ENCODE measurements at regions not wholly inside any gene's neighbourhood (a gene's known extent, or its start where the extent isn't known, plus 50 kb on each side); places are given as distances from the start of the nearest gene placed in this dataset.

DNA sequence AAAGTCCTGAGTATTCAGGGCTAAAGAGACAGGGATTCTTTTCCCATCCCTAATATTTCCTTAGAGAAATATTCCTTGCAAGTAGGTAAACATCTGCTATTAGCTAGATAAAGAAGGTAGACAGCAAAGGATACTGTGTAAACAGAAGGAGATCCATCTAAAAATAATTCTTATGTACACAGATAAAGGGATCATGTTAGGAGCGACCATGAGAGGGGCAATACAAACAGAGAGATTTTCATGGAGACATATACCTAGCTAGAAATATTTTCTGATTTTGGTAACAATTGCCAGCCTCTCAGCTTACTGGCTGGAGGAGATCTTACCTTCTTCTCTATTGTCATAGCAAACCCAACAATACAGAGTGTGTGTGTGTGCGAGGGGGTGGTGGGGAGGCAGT lies 184.6 kb upstream of the DMAC1 start:
- DNase-seq (ENCODE audit: low spot score) = no peak

DNA sequence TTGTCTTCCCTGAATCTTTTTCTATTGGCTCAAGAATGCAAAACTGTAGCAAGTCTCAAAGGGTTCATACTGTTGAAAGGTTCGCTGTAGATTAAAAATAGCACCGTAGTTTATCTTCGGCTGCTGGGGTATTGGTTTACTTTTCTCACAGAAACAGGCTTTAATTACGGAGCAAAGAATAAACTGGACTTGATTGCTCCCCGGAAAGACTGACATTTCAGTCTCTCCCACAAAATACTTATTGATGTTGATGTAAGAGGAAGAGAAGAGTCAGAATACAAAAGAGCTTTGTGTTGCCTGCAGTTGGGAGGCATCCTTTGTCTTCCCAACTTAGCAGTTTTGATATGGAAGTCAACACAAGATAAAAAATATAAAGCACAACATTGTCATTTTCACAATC lies 183.9 kb upstream of the DMAC1 start:
- no peak for DNase-seq (ENCODE audit: low spot score)

DNA sequence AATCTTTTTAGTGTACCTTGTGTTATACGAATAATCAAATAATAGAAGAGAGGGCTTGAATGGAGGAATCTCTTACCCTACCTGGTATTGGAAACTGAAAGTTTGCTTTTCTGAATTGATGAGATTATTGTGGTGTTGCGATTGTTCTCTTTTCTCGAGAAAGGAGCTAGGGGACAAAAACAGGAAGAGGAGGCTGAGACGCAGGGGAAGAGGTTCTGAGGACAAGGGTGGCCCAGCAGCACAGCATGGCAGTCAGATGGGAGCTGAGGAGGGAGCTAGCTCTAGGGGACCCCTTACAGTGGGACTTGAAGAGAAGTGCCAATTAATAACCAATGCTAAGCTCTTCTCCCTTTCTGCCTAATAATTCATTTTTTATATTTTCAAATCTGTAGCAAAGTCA lies 183.3 kb upstream of the DMAC1 start:
- DNase-seq (ENCODE audit: low spot score) = no peak

DNA sequence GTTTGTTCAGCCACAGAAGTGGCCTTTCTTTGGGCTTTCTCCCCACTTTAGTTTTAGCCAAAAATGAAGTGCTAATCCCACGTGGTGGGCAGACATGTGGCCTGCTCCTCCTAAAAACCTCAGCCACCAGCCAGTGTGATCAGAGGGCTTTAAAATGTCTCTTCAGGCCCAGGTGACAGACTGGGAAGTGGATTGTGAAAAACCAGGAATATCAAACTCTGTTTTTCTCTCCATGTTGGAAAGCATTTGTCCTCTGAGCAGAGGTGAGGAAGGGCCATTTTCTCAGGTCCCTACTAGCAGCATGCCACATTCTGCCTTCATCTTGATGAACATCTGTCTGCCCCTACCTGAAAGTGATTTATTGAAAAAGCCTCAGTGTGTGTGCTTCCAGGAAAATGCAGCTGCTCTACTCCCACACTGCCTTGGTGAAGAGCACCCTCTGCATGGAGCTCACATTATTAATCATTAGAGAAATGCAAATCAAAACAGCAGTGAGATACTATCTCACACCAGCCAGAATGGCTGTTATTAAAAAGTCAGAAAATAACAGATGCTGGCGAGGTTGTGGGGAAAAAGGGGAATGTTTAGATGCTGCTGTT lies 181.2 kb upstream of the DMAC1 start:
- DNase-seq (ENCODE audit: low spot score) = no peak

DNA sequence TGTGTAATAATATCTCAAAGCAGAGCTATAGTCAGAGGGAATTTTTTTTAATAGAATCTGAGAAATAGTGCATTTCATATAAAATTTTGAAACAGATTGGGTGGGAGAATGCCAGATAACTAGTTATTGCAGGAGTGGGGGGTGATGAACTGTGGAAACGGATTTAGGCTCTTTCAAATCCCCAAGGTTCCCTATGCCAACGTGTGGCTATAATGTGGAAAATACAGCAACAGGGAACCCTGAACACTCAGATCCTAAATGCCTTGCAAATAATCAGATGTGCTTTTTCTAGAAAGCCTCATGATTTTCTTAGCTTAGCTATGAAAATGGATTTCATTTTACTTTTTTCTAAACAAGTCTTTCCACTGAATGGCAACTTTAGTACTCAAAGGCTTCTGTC lies 180.5 kb upstream of the DMAC1 start:
- no peak for DNase-seq (ENCODE audit: low spot score)

DNA sequence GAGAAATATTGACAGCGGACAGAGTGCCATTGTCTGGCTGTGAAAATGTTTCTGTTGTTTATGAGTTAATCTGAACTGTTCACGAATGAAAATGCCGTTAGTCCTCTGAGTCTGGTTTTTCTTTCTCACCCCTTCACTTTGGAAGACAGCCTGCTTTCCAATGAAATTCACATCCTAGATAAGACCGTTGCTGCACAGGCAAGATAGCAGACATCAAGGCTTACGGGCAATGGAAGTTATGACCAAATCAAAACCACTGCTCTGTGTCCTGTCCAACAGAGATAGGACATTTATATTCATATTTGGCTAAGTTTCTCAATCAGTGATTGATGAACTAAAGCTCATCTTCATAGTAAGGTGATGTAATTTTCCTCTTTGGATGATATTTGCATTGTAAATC lies 180.0 kb upstream of the DMAC1 start:
- no peak for DNase-seq (ENCODE audit: low spot score)

DNA sequence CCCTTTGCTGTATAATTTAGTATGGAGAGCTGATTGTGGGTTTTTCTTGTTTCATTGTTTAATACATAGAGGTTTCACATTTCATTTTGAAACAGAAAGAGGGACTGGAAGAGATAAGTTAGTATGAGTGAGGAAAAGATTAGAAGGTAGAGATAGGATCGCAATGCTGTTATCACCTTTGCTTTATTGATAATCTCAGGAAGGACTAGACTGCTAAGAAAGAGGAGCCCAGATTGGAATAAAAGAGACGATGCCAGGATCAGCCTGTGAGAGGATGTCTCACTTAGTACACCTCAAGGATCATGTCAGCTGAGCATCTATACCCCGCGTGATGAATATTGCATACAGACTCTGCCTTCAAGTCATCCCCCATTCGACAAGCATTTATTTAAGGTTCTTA lies 178.0 kb upstream of the DMAC1 start:
- no peak for DNase-seq (ENCODE audit: low spot score)

DNA sequence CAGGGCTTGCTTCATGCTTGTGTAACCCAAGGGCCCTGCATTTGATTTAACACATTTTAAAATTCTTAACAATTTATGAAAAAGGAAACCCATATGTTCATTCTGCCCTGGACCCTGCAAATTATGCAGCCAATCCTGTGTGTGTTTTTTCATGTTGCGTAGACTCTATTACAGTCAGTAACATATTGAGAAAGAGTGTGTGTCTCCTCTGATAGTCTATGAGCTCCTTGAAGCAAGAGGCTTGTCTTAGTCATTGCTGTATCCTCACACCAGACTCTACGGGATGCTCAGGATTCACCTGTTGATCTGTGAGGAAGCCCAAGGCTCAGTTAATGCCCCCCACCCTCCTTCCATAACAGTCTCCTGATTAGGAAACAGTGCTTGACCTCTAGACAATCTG lies 177.3 kb upstream of the DMAC1 start:
- no peak for DNase-seq (ENCODE audit: low spot score)

DNA sequence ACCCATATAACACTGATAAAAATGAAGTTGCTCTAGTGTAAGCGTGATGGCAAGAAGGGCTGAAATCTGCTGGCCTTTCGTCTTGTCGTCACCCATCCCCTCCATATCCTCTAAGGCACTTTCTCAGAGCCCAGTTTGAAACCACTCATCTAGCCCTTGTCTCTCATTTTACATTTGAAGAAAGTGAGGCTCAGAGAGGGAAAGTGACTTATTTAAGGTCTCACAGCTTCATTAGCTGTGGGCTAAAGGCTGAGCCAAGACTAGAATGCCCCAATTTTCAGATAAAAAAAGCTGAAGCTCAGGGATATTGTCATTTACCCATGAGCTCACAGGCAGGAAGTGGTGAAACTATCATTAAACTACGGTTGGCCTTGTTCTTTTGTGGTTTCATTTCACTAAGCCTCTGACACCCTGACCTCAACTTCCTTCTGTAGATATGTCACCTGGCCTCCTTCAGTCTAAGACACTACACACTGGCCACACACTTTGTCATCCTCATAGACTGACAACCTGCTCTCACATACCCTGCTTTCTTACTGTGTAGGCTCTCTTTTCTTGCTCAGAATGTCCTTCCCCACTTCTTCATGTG lies 176.7 kb upstream of the DMAC1 start:
- no peak for DNase-seq (ENCODE audit: low spot score)

GRCh38 chr9:7975336-7975735 lies 175.8 kb upstream of the DMAC1 start:
- DNase-seq (ENCODE audit: low spot score) = no peak

- DNase-seq (ENCODE audit: low spot score) = no peak
Measured at GRCh38 chr9:7974335-7974960, 174.9 kb upstream of the DMAC1 start.

DNA sequence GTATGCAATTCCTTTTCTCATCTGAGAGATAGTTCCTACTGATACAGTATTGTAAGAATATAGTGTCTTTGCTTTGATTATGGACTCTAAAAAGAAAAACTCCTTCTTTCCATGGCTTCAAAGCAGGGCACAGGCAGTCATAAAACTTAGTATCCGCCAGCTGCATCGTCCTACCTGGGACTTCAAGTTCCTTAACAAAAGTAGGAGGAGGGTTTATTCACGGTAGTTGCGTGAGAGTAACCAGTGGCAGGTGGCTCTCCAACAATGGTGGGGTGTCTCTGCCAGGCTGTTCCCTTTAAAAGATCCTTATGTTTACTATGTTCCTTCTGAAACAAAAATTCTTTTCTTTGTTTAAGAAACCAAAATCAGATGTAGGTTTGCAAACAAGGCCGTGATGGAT lies 173.5 kb upstream of the DMAC1 start:
- no peak for DNase-seq (ENCODE audit: low spot score)

GRCh38 chr9:7970681-7971330 lies 171.2 kb upstream of the DMAC1 start:
- DNase-seq (ENCODE audit: low spot score) = no peak

DNA sequence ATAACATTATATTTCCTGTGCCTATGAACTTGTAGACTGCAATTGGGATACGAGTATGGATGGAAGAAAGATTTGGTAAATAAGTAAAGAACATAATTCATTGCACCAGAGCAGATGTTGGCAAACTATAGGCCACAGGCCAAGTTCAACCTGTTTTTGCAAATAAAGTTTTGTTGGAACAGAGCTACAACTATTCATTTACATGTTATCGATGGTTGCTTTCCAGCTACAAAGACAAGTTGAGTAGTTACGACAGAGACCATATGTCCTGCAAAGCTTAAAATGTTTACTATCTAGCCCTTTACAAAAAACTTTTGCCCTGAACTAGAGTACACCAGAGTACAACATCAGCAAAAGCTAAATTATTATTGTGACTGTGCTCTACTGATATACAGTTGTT lies 169.1 kb upstream of the DMAC1 start:
- DNase-seq (ENCODE audit: low spot score) = no peak

DNA sequence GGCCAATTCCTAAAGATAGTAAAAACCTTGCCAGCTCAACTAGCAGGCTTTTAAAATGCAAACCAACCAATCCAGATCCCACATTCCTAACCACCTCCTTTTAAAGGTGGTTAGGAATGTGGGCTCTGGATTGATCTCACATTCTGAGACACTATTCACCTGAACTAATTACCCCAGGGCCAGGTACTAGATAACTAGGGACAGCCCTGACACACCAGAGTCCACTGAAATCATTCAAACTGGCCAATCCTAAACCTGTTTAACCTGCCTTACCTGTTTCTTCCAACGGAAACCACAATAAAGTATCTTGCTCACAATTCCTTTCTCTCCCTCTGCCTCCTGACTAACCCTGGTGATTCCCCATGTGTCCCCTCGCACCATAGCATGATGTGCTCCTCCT lies 168.3 kb upstream of the DMAC1 start:
- DNase-seq (ENCODE audit: low spot score) = peak; percentile 8

DNA sequence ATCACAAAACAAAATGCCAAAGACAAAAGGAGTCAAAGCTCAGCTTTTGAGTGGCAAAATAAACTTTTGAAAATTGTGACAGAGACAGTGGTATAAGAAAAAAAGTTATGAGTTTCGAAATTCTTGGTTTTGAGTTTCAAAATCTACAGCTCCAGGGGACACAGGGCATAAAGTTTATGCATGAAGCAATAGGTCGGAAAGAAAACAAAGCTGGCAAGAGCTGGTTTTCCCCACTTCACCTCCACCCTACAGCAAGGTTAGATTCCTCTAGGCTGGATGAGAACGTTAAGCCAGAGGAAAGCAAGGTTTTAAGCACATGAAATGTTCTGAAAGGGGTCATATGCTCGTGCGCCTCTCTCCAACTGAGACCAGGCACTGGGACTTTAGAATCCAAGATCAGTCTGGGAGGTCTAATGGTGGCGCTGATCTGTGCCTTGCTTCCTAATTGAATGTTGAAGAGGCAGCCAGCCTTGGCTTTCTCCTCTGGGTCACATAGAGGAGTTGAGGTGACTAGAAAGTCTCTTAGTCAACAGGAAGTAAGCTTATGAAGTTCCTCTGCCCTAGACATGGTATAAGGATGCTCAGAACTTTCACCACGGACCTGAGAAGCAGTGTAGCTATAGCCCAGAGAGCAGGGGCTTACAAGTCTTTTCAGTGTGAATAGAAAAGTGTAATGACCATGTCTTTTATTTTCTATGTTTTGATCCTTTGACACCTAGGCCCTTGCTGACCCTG lies 167.7 kb upstream of the DMAC1 start:
- DNase-seq (ENCODE audit: low spot score) = no peak

- no peak for DNase-seq (ENCODE audit: low spot score)
Measured at GRCh38 chr9:7965063-7965462, 165.5 kb upstream of the DMAC1 start.

- no peak for DNase-seq (ENCODE audit: low spot score)
Measured at GRCh38 chr9:7963026-7963425, 163.4 kb upstream of the DMAC1 start.

- no peak for DNase-seq (ENCODE audit: low spot score)
Measured at GRCh38 chr9:7961076-7961475, 161.5 kb upstream of the DMAC1 start.

DNA sequence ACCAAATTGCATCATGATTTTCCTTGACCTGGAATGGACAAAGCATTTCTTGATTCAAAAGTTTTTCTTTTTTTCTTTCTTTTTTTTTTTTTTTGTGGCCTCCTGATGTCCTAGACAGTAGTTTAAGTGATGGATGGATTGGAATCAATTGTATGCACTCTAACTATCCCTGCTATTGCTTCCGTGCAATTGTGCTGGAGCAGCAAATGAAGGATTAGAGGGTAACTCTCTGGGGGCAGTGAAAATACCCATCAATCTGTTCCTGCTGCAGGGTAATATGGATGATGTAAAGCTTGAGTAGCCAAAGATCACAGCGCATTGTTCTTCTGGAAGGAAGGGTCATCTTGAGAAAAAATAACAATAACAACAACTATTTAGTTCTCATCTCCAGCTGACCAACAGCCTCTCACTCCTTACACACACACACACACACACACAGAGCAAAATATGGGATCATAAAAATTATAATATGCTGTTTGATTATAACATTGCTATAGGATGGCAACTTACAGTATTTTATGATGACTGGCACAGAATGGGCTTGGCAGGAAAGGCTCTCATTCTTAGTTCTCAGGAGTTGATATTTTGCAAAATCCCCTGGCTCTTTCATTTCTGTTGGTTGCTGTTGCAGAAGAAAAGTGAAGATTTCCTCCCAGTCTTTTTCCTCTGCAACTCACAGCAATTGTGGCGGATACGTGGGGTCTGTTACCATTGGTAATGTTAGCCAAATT lies 160.9 kb upstream of the DMAC1 start:
- no peak for DNase-seq (ENCODE audit: low spot score)

DNA sequence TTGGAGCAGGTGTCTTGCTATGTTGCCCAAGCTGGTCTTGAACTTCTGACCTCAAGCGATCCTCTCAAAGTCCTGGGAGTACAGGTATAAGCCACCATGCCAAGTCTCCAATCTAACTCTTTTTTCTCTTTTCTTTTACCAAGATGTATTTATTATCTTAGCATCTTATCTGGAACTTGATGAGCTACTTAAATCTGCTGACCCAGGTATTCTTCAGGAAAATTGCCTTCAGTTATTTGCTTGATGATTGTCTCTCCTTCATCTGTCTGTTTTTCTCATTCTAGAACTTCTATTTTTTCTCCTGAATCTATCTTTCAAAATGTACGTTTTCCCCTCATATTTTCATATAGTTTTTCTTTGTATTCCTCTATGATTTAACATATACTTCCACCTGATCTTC lies 158.2 kb upstream of the DMAC1 start:
- no peak for DNase-seq (ENCODE audit: low spot score)

- DNase-seq (ENCODE audit: low spot score) = no peak
Measured at GRCh38 chr9:7947577-7947976, 148.0 kb upstream of the DMAC1 start.

Data from iPS-NIHi11 (cell line).